A204.1 (cell line): ENCODE measurements at regions not wholly inside any gene's neighbourhood (a gene's known extent, or its start where the extent isn't known, plus 50 kb on each side); places are given as distances from the start of the nearest gene placed in this dataset.
"Not testable (repeated sequence)": the region's sequence is repeated elsewhere in the genome, so short reads cannot be mapped to it uniquely, and the experiment has no call there.

Source experiments
- FAIRE-seq: peaks from 2 replicates; lab custom pipeline; 2012; peaks lifted over from hg19 to GRCh38; lab: Jason Lieb, UNC

DNA sequence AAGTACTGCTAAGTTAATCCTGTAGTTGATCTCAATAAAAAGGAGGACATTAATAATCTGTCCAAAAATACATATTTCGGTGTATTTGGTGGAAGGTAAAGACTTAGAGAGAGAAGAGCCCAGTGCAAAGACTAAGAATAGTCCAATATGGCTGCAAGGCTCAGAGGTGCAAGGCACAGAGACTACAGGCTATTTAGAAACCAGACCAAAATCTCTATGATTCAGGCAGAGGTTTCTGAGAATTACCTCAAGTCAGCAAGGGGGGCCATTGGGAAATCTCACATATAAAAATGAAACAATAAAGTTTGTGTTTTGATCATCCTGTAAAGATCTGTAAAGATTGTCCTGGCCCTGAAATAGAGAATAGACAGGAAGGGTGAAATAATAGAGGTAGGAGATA, 1173.0 kb downstream of the VRK1 start:
- FAIRE-seq: no peak

- FAIRE-seq: no peak
Measured at GRCh38 chr14:97975216-97975615, 1178.0 kb downstream of the VRK1 start.

DNA sequence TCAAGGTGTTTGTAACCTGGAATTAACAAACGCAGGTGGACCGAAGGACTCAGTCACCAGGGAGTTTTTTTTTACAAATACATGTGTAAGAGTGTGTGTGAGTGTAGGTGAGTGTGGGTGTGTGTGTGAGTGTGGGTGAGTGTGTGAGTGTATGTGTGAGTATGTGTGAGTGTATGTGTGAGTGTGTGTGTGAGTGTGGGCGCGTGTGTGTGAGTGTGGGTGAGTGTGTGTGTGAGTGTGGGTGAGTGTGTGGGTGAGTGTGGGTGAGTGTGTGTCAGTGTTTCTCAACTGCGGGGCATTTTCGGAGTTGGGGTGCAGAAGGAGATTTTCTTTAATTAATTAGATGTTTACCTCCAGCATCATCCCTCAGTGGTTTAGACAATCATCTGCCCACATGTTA, 1178.8 kb downstream of the VRK1 start:
- FAIRE-seq: no peak

DNA sequence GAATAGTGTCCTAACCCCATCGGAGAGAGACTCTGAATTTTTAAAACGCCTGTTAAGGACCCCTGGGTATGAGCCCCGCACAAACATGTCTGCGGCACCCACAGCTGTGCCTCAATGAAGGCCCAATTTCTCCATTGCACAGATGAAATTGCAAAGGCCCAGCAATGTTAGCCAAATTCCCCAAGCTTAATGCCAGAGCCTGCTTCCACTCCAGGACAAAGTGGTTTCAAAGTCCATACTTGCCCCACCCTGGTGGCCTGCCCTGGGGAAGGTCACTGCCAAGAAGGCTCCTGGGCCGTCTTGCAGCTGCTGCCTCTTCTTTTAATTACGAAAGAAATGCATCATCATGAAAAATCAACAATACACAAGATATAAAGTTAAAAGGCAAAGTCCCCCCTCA, 1179.7 kb downstream of the VRK1 start:
- FAIRE-seq: no peak

- no peak for FAIRE-seq
Measured at GRCh38 chr14:97977651-97978261, 1180.6 kb downstream of the VRK1 start.

DNA sequence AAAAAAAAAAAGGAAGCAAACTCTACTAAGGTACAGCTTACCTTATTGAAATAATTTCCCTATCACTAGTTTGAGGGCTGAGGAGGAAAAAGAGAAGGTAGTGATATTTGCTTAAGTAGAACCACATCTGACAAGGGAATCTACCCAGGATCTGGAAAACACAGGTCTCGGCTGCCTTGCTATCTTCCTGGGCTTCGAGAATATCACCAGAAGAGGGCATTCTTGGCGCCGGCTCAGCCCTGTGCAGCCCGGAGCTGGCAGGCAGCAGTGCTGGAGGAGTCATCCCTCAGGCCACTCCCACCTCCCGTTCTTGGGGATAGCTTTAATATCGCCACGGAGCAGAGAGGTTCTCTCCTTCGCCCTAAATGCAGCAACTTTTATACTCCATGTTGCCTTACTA, 1181.2 kb downstream of the VRK1 start:
- no peak for FAIRE-seq

DNA sequence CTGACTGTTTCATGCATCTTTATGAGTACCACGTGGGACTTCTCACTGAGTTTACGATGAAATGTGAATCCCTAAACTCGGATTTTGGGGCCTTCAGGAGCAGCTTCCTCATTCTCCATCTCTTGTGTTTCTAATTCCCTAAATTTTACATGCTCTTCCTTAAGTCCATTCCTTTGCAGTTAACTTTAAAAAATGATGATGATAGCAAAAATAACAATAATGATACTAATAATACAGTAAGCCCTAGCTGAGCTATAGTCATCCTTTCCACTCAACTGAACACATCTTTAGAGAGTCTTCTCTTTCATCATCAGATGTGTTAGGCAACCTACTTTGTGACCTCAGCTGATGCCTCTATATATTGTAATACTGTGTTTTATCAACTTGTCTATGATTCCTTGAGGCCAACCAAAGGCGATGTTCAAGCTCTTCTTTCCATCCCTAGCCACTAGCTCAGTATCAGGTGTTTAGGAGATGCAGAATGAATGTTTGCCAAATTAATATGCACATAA, 1196.4 kb downstream of the VRK1 start:
- no peak for FAIRE-seq

DNA sequence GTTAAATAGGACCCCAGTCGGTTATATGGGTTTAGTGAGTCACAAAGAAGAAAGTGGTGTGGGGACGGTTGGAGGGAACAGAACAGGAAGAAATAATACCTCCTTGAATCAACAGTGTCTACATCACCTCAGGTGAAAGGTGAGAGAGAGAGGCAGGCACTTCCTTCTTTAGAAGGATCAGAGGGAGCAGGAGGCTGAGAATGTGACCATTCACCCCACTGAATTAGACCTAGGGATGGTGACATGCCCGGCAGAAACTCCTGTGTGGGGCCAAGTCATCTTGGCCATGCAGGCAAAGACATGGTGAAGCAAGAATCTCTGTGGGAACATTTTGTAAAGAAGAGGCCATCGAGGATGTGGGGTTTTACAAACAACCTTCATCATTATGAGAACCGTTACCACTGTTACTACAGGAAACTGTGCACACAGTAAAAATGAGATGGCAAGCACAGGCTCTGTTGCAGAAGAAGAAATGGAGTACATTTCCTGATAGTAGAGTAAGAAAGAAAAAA, 1196.9 kb downstream of the VRK1 start:
- FAIRE-seq: no peak

DNA sequence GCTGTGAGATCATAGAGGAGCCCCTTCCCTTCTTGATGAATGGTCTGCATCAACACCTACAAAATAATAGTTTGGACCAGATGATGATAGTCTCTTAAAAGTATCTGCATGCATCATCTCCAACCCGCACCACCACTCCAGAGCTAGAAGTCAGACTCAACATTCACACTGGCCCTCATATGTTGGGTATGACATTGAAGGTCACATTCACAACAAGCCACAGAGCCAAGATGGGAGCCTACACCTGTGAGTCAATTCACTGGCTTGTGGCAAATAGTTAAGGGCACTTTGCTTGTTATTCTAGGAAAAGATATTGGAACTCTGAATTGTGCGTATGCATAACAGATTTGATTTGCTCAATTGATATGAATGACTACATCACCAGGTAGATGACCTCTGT, 1197.9 kb downstream of the VRK1 start:
- FAIRE-seq: no peak

GRCh38 chr14:97995531-97995930, 1198.3 kb downstream of the VRK1 start:
- FAIRE-seq: no peak

GRCh38 chr14:98006008-98006407, 1208.8 kb downstream of the VRK1 start:
- no peak for FAIRE-seq

DNA sequence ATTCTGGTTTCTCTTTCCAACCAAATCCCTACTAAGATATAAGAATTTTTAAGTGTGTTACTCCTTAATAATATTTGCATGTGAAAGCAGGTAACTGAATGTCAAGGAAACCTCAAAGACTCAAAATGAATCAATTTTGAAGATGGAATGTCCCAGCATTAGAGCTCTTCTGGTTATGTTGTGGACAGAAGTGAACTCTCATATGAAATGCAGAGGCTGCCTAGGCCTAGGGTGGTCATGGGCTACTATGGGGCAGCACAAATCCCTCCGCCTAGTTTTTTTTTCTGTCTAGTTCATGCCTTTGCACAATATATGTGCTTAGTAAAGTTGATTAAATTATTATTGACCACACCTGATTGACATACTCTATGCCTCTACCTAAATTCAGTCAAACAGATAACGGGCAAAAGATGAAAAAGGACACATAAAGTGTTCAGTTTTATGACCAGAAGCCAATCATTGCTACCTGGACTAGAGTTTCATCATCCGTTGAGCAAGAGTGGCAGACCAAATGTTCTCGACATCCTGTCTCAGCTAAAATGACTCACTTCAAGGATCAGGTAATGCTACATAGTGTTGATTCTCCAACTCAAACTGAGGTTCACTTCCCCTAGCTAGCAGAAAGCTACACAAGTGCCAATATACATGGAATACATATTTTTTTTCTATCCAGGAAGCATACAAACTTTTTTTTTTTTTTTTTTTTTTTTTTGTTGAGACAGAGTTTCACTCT, 1211.4 kb downstream of the VRK1 start:
- FAIRE-seq: no peak

GRCh38 chr14:98009177-98009576, 1212.0 kb downstream of the VRK1 start:
- not testable (repeated sequence) for FAIRE-seq

DNA sequence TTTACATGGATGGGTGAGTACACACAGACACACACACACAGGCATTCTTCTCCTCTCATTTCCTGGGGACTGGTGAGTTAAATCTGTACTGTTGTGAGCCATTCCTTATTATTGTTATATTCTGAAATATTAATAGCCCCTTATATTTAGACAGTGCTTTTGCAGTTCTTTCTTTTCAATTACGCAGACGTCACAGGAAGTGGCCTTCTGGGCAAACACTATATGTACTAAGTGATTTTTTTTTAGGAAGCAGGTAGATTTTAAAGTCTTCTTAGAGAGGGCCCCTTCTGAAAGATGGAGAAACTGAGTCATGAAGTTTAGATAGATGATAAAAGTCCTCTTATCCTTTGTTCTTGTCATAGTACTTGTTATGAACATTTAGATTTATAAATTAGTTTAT, 1213.6 kb downstream of the VRK1 start:
- FAIRE-seq: no peak

GRCh38 chr14:98014851-98015615, 1217.9 kb downstream of the VRK1 start:
- FAIRE-seq: no peak

GRCh38 chr14:98015921-98016320, 1218.7 kb downstream of the VRK1 start:
- no peak for FAIRE-seq

DNA sequence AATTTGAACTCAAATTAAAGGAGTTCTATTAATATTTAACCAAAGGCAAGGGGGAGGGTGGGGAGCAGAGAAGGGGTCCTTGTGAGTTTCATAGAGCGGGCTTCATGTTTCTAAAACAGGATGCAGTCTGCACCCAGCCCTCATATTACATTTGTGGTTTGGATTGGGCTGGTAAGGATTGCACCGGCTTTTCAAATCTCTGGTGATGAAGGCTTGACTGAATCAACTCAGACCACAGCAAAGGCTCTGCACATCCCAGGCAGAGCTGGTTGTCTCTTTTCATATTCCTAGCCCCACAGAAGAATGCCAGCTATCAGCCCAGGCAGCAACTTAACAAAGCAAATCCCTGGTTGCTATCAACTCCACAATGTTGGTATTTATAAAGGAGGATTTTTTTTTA, 1221.4 kb downstream of the VRK1 start:
- no peak for FAIRE-seq

DNA sequence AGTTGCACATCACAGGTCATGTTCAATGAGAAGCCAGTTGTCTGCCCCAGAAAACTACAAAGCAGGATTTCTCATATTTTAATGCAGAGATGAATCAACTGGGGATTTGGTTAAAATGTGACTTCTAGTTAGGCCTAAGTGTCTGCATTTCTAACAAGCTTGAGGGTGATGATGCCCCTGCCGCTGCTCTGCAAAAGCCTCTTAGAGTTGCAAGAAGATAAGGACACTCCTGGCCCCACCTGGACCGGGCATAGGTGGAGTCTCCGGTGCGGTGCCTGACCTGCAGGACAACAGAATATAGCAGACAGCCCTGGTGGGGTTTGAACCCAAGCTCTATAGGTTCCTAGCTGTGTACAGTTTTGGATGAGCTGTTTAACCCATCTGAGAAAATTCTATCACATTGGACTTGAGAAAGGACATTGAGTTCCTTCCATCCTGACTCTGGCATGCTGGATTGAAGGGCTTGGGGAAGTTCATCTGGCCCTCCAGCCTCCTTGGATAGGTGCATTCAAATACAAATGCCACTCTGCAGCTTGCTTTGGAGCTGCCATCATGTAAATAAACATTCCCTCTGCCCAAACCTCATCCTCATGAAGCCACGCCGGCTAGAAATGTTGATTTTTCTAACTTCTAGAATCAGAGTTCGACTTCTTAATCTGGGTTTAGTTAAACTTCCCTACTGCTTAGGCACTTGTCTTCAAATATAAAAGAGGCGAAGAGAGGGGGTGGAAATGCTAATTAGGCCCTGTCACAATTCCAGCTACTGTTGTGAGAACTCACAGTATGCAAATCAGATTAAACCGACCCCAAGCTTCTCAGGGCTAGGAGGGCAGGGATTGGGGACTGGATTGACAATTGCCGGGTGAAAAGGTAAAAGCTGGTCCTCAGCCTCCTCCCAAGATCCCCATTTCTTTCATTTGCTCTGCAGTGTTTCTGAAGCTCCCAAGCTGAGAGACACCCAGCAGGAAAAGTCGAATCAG, 1225.6 kb downstream of the VRK1 start:
- FAIRE-seq: no peak

GRCh38 chr14:98028162-98028561, 1231.0 kb downstream of the VRK1 start:
- no peak for FAIRE-seq

DNA sequence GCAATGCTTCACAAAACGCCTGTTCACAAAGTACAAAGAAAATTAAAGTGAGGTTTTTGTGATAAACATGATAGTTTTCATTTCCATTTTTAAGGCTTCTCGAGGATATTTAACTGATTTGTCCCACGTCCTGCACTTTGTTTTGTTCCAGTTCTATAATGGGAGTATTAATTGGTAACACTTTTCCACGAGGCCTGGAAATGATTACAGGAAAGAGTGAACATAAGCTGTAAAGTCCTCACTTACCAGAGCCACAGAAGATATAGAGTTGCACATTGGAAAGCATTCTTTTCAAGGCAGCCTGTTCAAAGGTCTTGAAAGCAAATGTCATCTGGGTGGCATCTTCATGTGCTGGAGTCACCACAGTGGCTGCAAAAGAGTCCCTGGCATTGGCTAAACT, 1236.6 kb downstream of the BCL11B start:
- no peak for FAIRE-seq

- FAIRE-seq: no peak
Measured at GRCh38 chr14:98037831-98038230, 1234.2 kb downstream of the BCL11B start.

- no peak for FAIRE-seq
Measured at GRCh38 chr14:98056946-98057345, 1215.1 kb downstream of the BCL11B start.
